HG03342 (cell line): ENCODE measurements at regions not wholly inside any gene's neighbourhood (a gene's known extent, or its start where the extent isn't known, plus 50 kb on each side); places are given as distances from the start of the nearest gene placed in this dataset.
"Not testable (repeated sequence)": the region's sequence is repeated elsewhere in the genome, so short reads cannot be mapped to it uniquely, and the experiment has no call there.

Source experiments
- ATAC-seq: cut with Tn5 transposase; IDR thresholded peaks from one replicate; pipeline ENCODE4 v1.9.1; 2021; ENCODE audit warnings: mild to moderate bottlenecking, moderate library complexity; ENCODE audit not compliant: unreplicated experiment

- no peak for ATAC-seq
Observed at GRCh38 chr6:56720882-56721281, 78.2 kb upstream of the DST start.

GRCh38 chr6:56720202-56720601, 77.5 kb upstream of the DST start:
- ATAC-seq: not testable (repeated sequence)

GRCh38 chr6:56719315-56720058, 76.8 kb upstream of the DST start:
- ATAC-seq: not testable (repeated sequence)

GRCh38 chr6:56718236-56718635, 75.5 kb upstream of the DST start:
- no peak for ATAC-seq

- no peak for ATAC-seq
Observed at GRCh38 chr6:56716229-56716628, 73.5 kb upstream of the DST start.

- no peak for ATAC-seq
Observed at GRCh38 chr6:56715741-56716140, 73.1 kb upstream of the DST start.

- no peak for ATAC-seq
Observed at GRCh38 chr6:56714982-56715456, 72.3 kb upstream of the DST start.

GRCh38 chr6:56714273-56714672, 71.6 kb upstream of the DST start:
- no peak for ATAC-seq

- ATAC-seq: no peak
Observed at GRCh38 chr6:56713254-56713672, 70.6 kb upstream of the DST start.

- no peak for ATAC-seq
Observed at GRCh38 chr6:56710967-56711366, 68.3 kb upstream of the DST start.

GRCh38 chr6:56709650-56710049, 67.0 kb upstream of the DST start:
- no peak for ATAC-seq

GRCh38 chr6:56708810-56709597, 66.3 kb upstream of the DST start:
- no peak for ATAC-seq

- ATAC-seq: no peak
Observed at GRCh38 chr6:56706981-56707726, 64.5 kb upstream of the DST start.

- ATAC-seq: no peak
Observed at GRCh38 chr6:56699066-56699654, 56.5 kb upstream of the DST start.

- no peak for ATAC-seq
Observed at GRCh38 chr6:56695702-56696101, 53.0 kb upstream of the DST start.

- ATAC-seq: no peak
Observed at GRCh38 chr6:56694002-56694401, 51.3 kb upstream of the DST start.

GRCh38 chr6:56693246-56693607, 50.5 kb upstream of the DST start:
- ATAC-seq: no peak

GRCh38 chr6:56692523-56693245, 50.0 kb upstream of the DST start:
- ATAC-seq: no peak
